ENCODE measurements at regions not wholly inside any gene's neighbourhood (a gene's known extent, or its start where the extent isn't known, plus 50 kb on each side); places are given as distances from the start of the nearest gene placed in this dataset.

DNA sequence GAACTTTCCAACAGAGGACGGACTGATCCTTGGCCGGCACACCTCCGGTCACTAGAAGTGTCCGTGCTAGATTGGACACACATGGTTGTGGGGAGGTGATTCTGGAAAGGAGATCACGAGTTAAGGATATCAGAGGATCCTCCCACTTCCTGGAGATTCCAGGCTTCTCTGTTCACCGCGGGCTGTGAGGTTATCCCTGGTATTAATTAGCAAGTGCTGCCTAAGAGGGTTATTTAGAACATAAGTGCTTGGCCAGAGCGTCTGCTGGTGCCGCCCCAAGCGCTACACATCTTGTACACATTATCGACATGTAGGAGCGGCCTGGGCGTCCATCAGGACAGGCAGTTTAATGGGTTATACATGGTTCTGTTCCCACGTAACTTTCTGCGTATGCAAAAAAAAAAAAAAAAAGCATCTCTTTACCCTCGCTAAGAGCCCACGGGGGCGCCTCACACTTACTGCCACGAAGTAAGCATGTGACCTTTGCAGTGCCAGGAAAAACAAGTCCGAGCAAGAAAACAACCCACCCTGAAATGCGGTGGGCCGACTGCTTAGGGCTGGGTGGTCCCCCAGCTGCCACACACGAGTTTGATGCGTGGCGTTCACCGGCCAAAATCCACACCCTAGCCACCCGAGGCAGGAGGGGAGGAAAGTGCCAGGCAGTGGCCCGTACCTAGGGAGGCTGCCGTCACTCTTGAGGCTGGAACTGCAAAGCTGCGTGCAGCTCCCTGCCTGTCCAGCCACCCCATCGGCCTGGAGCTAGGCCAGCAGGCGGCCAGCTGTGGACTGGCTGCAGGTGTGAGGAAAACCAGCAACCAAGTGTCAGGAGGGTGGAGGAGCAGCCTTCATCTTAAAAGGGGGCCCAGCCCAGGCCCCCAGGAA lies 78.0 kb downstream of the CPN2 start (continued):
- TF ChIP-seq ZBTB8A (tag by site-specific recombination; IDR thresholded peaks at IDR 0.05) = no peak
- no peak for TF ChIP-seq ZNF138 (tag by site-specific recombination; IDR thresholded peaks at IDR 0.05; ENCODE audit: borderline replicate concordance)
- no peak for TF ChIP-seq ZBTB1 (tag by site-specific recombination; IDR thresholded peaks at IDR 0.05)
- TF ChIP-seq SALL2 (tag by site-specific recombination; IDR thresholded peaks at IDR 0.05; ENCODE audit: borderline replicate concordance) = no peak
- no peak for TF ChIP-seq ZNF777 (tag by site-specific recombination; IDR thresholded peaks at IDR 0.05; ENCODE audit: borderline replicate concordance)
- no peak for TF ChIP-seq ZNF629 (tag by site-specific recombination; IDR thresholded peaks at IDR 0.05)
- TF ChIP-seq, protein P1, sequence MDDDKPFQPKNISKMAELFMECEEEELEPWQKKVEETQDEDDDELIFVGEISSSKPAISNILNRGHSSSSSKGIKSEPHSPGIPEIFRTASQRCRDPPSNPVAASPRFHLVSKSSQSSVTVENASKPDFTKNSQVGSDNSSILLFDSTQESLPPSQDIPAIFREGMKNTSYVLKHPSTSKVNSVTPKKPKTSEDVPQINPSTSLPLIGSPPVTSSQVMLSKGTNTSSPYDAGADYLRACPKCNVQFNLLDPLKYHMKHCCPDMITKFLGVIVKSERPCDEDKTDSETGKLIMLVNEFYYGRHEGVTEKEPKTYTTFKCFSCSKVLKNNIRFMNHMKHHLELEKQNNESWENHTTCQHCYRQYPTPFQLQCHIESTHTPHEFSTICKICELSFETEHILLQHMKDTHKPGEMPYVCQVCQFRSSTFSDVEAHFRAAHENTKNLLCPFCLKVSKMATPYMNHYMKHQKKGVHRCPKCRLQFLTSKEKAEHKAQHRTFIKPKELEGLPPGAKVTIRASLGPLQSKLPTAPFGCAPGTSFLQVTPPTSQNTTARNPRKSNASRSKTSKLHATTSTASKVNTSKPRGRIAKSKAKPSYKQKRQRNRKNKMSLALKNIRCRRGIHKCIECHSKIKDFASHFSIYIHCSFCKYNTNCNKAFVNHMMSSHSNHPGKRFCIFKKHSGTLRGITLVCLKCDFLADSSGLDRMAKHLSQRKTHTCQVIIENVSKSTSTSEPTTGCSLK (tag by site-specific recombination; IDR thresholded peaks at IDR 0.05) = no peak
- no peak for TF ChIP-seq ZNF707 (tag by site-specific recombination; IDR thresholded peaks at IDR 0.05)
- TF ChIP-seq ZNF76 (tag by site-specific recombination; IDR thresholded peaks at IDR 0.05; ENCODE audit: borderline replicate concordance, low read depth) = no peak
- no peak for TF ChIP-seq ZNF394 (tag by site-specific recombination; IDR thresholded peaks at IDR 0.05; ENCODE audit: borderline replicate concordance)
- TF ChIP-seq ZNF16 (tag by site-specific recombination; IDR thresholded peaks at IDR 0.05; ENCODE audit: low read depth) = no peak
- TF ChIP-seq, protein P2, sequence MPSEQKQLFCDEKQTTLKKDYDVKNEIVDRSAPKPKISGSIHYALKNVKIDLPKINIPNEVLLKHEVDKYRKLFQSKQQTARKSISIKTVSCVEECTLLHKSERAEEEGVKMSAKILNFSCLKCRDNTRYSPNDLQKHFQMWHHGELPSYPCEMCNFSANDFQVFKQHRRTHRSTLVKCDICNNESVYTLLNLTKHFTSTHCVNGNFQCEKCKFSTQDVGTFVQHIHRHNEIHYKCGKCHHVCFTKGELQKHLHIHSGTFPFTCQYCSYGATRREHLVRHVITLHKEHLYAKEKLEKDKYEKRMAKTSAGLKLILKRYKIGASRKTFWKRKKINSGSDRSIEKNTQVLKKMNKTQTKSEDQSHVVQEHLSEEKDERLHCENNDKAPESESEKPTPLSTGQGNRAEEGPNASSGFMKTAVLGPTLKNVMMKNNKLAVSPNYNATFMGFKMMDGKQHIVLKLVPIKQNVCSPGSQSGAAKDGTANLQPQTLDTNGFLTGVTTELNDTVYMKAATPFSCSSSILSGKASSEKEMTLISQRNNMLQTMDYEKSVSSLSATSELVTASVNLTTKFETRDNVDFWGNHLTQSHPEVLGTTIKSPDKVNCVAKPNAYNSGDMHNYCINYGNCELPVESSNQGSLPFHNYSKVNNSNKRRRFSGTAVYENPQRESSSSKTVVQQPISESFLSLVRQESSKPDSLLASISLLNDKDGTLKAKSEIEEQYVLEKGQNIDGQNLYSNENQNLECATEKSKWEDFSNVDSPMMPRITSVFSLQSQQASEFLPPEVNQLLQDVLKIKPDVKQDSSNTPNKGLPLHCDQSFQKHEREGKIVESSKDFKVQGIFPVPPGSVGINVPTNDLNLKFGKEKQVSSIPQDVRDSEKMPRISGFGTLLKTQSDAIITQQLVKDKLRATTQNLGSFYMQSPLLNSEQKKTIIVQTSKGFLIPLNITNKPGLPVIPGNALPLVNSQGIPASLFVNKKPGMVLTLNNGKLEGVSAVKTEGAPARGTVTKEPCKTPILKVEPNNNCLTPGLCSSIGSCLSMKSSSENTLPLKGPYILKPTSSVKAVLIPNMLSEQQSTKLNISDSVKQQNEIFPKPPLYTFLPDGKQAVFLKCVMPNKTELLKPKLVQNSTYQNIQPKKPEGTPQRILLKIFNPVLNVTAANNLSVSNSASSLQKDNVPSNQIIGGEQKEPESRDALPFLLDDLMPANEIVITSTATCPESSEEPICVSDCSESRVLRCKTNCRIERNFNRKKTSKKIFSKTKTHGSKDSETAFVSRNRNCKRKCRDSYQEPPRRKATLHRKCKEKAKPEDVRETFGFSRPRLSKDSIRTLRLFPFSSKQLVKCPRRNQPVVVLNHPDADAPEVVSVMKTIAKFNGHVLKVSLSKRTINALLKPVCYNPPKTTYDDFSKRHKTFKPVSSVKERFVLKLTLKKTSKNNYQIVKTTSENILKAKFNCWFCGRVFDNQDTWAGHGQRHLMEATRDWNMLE (tag by site-specific recombination; conservative IDR thresholded peaks at IDR 0.05; ENCODE audit: low read depth) = no peak
- TF ChIP-seq ZNF529 (tag by site-specific recombination; IDR thresholded peaks at IDR 0.05; ENCODE audit: insufficient replicate concordance) = no peak

DNA sequence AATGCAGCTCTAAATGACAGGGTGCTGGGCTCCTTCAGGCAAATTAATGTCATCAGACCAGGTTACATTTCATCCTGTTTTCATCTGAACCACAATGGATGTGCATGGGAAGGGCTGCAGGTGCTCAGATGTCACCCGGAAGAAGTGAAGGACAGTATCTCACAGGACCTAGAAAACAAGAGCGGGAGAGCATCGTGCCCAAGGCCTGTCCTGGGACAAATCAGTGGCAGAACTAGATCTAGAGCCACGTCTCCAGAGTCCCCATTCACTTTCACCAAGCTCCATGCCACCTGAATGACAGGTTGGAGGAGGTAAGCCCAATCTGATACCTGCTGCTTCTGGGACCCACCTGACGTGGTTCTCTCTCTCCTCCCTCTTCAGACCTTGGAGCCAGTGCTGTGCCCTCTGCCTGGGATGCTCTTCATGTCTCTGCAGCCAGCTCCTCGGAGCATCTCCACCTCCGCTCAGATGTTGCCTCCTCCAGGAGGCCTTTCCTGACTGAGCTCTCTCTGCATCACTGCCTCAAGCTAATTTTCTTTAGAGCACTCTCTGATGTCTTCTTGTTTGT lies 77.3 kb downstream of the CPN2 start:
- ChIA-PET CTCF (interaction anchor here (0.7 kb wide), 1 partner anchor 287 kb away, joined by 4 read pairs; no protein-coding TSS in a partner anchor), POLR2A (no interaction called here)
- Histone ChIP-seq H3K9me3 (ENCODE audit: control insufficient read depth, insufficient read depth, low read depth, low read length) (no peaks in the 10 kb centered on the region), H3K36me3 (ENCODE audit: control insufficient read depth in 2 of 2, insufficient read depth in 1 of 2, low read length in 2 of 2) (no peaks in the 10 kb centered on the region), H3K4me3 (ENCODE audit: low read depth, low read length) (no peak overlapping the region), H3K27ac (ENCODE audit: extremely low read depth, low read depth, low read length) (no peak overlapping the region), H3K4me1 (ENCODE audit: control insufficient read depth, insufficient read depth, low read length) (no peaks in the 10 kb centered on the region; the same call in 1 of the 2 replicates)
- TF ChIP-seq ZNF214 (tag by site-specific recombination; IDR thresholded peaks at IDR 0.05; ENCODE audit: borderline replicate concordance) (no peak), ZNF16 (tag by site-specific recombination; IDR thresholded peaks at IDR 0.05; ENCODE audit: low read depth) (no peak), ZNF530 (tag by site-specific recombination; IDR thresholded peaks at IDR 0.05; ENCODE audit: low read depth) (no peak), ZNF624 (tag by site-specific recombination; IDR thresholded peaks at IDR 0.05) (no peak), ZEB2 (tag by site-specific recombination; IDR thresholded peaks at IDR 0.05) (no peak), ZNF558 (tag by site-specific recombination; IDR thresholded peaks at IDR 0.05) (no peak), ZNF560 (tag by site-specific recombination; IDR thresholded peaks at IDR 0.05; ENCODE audit: borderline replicate concordance) (no peak), REPIN1 (tag by site-specific recombination; IDR thresholded peaks at IDR 0.05; ENCODE audit: low read depth) (no peak), ZNF664 (tag by site-specific recombination; IDR thresholded peaks at IDR 0.05) (no peak), FEZF1 (tag by site-specific recombination; IDR thresholded peaks at IDR 0.05) (no peak)
- TF ChIP-seq, protein P3, sequence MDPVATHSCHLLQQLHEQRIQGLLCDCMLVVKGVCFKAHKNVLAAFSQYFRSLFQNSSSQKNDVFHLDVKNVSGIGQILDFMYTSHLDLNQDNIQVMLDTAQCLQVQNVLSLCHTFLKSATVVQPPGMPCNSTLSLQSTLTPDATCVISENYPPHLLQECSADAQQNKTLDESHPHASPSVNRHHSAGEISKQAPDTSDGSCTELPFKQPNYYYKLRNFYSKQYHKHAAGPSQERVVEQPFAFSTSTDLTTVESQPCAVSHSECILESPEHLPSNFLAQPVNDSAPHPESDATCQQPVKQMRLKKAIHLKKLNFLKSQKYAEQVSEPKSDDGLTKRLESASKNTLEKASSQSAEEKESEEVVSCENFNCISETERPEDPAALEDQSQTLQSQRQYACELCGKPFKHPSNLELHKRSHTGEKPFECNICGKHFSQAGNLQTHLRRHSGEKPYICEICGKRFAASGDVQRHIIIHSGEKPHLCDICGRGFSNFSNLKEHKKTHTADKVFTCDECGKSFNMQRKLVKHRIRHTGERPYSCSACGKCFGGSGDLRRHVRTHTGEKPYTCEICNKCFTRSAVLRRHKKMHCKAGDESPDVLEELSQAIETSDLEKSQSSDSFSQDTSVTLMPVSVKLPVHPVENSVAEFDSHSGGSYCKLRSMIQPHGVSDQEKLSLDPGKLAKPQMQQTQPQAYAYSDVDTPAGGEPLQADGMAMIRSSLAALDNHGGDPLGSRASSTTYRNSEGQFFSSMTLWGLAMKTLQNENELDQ (tag by site-specific recombination; IDR thresholded peaks at IDR 0.05; ENCODE audit: low read depth) = no peak
- TF ChIP-seq, protein P4, sequence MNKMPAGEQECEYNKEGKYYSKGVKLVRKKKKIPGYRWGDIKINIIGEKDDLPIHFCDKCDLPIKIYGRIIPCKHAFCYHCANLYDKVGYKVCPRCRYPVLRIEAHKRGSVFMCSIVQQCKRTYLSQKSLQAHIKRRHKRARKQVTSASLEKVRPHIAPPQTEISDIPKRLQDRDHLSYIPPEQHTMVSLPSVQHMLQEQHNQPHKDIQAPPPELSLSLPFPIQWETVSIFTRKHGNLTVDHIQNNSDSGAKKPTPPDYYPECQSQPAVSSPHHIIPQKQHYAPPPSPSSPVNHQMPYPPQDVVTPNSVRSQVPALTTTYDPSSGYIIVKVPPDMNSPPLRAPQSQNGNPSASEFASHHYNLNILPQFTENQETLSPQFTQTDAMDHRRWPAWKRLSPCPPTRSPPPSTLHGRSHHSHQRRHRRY (tag by site-specific recombination; IDR thresholded peaks at IDR 0.05) = no peak
